NCI-H128 (cell line): ENCODE measurements at regions not wholly inside any gene's neighbourhood (a gene's known extent, or its start where the extent isn't known, plus 50 kb on each side); places are given as distances from the start of the nearest gene placed in this dataset.
"Not testable (repeated sequence)": the region's sequence is repeated elsewhere in the genome, so short reads cannot be mapped to it uniquely, and the experiment has no call there.

Experiments used
- DNase-seq: peaks from one replicate; lab custom pipeline; 2025; ENCODE audit not compliant: unreplicated experiment; lab: John Stamatoyannopoulos, UW

GRCh38 chr3:157588386-157589060, 85.3 kb upstream of the VEPH1 start:
- DNase-seq: no peak

DNA sequence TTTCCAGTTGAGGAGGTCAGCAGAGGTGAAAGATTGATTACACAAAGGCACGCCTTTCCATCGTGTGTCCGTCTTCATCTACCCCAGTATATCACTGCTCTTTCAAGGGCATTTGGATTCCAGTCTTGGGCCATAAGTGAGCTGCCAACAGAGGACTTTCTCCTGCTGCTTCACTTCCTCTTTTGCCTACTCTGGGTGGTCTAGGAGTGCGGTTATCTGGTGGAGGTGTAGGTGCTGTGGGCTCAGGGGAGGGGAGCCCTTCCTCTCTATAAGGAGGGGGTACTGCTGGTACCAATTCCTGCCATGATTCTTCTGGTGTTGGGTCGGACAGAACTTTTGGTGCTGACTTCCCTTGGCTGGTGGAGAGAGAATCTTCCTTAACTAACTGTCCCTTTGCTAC, 83.1 kb upstream of the VEPH1 start:
- no peak for DNase-seq

DNA sequence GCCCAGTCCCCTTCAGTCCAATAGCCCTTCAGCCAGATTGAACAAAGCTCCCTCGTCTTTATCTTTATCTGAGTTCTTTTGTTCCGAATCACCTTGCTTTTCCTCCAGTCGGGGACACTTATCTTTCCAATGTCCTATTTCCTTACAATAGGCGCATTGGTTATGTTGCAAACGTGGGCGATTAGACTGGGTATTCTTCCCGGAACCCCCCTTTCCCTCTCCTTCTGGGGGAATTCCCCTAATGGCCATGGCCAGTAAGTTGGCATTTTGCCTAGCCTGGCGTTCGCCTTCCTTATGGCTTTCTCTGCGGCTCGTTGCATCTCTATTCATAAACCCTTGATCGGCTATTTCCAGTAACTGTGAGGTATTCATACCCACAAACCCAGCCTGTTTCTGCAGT, 82.2 kb upstream of the VEPH1 start:
- DNase-seq: no peak

GRCh38 chr3:157582637-157582973, 79.4 kb upstream of the VEPH1 start:
- no peak for DNase-seq

DNA sequence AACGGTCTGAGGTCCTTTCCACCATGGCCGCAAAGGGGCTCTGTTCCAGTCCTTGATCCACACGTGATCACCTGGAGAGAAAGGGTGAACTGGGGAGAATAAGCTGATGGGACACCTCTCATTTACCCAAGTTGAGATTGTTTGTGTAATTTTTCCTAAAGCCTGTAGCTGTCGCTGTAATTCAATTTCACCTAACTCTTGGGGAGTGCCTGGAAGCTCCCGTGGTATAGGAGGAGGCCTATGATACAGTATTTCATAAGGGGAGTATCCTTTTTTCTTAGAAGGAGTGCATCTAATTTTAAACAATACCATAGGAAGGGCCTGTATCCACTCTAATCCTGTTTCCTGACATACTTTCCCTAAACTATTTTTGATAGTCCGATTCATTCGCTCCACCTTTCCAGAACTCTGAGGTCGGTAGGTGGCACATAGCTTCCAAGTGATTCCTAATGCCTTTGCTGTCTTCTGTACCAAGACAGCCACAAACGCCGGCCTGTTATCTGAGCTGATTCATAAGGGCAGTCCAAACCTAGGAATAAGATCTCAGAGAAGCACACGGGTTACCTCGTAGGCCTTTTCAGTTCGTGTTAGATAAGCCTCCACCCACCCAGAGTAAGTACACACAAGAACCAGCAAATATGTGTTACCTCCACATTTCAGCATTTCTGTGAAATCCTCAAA, 78.9 kb upstream of the VEPH1 start:
- not testable (repeated sequence) for DNase-seq

- no peak for DNase-seq
Observed at GRCh38 chr3:157581371-157581770, 78.2 kb upstream of the VEPH1 start.

DNA sequence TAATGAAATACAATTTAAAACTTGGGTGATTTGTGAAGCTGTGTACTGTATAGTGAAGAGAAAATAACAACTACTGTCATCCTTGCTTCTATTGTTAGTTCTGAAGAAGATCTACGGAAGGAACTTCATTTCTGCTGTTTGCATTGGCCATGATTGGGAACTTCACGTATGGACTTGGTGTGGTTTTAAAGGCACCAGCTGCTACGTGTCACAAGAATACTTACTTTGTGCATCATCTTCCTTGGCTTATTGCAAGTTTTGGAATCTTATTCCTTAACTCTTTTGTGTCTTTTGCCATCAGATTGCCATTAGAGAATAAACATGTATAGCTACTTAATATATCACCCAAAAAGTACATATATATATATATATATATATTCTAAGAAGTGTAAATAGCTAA, 75.0 kb upstream of the VEPH1 start:
- no peak for DNase-seq

GRCh38 chr3:157574531-157574930, 71.3 kb upstream of the VEPH1 start:
- DNase-seq: no peak

- DNase-seq: no peak
Observed at GRCh38 chr3:157573780-157574378, 70.7 kb upstream of the VEPH1 start.

DNA sequence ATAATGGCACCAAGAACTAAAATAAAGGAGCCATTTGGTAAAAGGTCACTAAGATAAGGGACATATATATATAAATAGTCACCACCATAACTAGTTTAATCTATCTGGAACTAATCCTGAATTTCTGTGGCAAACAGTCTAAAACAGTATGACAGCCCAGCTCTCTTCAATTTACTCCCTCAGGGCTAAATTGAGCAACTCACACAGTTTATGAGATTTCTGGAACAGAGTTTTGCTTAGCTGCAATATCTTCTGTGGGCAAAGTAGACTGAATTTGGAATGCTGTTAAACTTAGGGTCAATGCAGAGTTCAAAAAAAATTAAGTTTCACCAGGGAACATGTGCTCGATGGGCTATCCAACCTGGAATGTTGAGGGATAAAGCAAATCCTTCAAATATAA, 70.1 kb upstream of the VEPH1 start:
- no peak for DNase-seq

DNA sequence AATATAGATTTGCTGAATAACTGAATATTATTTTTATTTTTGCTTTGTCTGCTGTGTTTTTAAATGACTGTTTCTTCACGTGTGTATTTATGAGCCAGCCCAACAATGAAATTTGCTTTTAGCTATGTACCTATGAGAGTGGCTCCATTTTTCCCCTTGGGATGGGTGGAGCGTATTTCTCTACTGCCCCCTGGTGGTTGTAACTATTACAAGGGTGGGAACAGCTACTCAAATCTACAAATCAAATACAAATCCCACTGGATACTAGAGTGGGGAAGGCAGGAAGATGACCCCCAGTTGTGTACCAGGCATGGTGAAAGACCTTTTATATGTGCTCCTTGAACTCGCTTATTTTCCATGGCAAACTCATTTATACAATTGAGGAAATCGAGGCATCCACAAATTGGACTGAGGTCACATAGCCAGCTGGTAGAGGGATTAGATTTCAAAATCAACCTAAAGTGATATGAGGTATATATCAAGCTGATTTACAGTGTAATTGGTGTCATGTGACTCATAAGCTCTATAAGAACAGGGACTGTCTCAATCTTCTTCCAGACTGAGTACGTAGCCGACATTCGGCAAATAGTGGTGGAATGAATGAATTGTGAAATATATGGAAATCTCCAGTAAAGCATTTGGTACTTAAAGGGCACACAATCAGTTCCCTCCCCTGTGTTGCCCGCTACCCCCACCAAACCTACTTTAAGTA, 69.5 kb upstream of the VEPH1 start:
- peak; percentile 15 for DNase-seq

DNA sequence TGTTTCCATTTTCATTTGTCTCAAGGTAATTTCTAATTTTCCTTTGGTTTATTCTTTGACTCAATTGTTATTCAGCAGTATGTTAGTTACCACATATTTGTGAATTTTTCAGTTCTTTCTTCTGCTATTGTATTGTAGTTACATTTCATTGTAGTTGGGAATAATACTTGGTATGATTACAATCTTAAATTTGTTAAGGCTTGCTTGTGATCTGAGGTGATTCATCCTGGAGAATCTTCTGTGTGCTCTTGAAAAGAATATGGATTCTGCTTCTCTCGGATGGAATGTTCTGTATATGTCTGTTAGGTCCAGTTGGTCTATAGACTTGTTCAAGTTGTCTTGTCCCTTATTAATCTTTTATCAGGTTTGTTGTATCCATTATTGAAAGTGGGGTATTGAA, 63.4 kb upstream of the VEPH1 start:
- DNase-seq: no peak

GRCh38 chr3:157559401-157559800, 56.2 kb upstream of the VEPH1 start:
- DNase-seq: no peak
